ENCODE measurements at regions not wholly inside any gene's neighbourhood (a gene's known extent, or its start where the extent isn't known, plus 50 kb on each side); places are given as distances from the start of the nearest gene placed in this dataset.

GRCh38 chr10:1824928-1825327 lies 87.6 kb upstream of the ADARB2 start:
- 52% methylated on average over 3 of the region's 3 CpGs; no CpG with 5 or more reads in 1 of the 2 donors for WGBS, 2 donors (ENCODE audit: low coverage in 1 of 2)
- no peak overlapping the region for H3K4me3 ChIP-seq
- intact Hi-C loops (cut with DNase I; ENCODE audit: low total_unique reads): no loop called here

DNA sequence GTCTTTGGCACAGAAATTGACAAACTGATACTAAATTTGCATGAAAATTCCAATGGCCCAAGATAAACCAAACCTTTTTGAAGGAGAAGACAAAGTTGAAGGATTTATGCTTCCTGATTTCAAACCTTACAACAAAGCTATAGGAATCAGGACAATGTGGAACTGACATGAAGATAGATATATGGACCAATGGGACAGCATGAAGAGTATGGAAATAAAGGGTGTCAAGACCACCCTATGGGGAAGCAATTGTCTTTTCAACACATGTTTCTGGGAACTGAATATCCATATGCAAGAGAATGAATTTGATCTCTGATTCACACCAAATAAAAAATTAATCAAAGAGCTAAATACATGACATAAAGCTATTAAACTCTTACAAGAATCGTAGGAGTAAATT lies 77.2 kb upstream of the ADARB2 start:
- intact Hi-C loops (cut with DNase I; ENCODE audit: low total_unique reads): no loop called here
- no peak for DNase-seq
- in situ Hi-C loops (cut with MboI; ENCODE audit: low pct_ligation_motif_present in 1 of 4, low pct_unique_long_range_greater_than_20kb in 1 of 4, low sequenced_read_pairs in 3 of 4): no loop called here
- no peak for TF ChIP-seq CTCF (IDR thresholded peaks at IDR 0.05)
- no peak for TF ChIP-seq POLR2AphosphoS5 (IDR thresholded peaks at IDR 0.05)
- Histone ChIP-seq H3K27me3 (no peaks in the 10 kb centered on the region), H3K4me1 (no peaks in the 10 kb centered on the region), H3K9me3 (peaks cover 3 to 13% of the 10 kb centered on the region in 2 donors), H3K4me3 (no peak overlapping the region), H3K27ac (no peak overlapping the region), H3K36me3 (no peaks in the 10 kb centered on the region)
- WGBS, 2 donors (ENCODE audit: low coverage in 1 of 2): 75 to 83% methylated on average over 1 of the region's 1 CpG

More at GRCh38 chr10:1824928-1825327, 87.6 kb upstream of the ADARB2 start:
- Histone ChIP-seq H3K27me3 (no peaks in the 10 kb centered on the region), H3K4me1 (no peaks in the 10 kb centered on the region), H3K9me3 (no peaks in the 10 kb centered on the region), H3K36me3 (no peaks in the 10 kb centered on the region), H3K27ac (no peak overlapping the region)
- DNase-seq: no peak
- TF ChIP-seq POLR2A (IDR thresholded peaks at IDR 0.05) (no peak), EP300 (IDR thresholded peaks at IDR 0.05; ENCODE audit: low read depth) (no peak), POLR2AphosphoS5 (IDR thresholded peaks at IDR 0.05) (no peak), CTCF (IDR thresholded peaks at IDR 0.05) (no peak)
- in situ Hi-C loops (cut with MboI; ENCODE audit: low pct_ligation_motif_present in 1 of 4, low pct_unique_long_range_greater_than_20kb in 1 of 4, low sequenced_read_pairs in 3 of 4): no loop called here

DNA sequence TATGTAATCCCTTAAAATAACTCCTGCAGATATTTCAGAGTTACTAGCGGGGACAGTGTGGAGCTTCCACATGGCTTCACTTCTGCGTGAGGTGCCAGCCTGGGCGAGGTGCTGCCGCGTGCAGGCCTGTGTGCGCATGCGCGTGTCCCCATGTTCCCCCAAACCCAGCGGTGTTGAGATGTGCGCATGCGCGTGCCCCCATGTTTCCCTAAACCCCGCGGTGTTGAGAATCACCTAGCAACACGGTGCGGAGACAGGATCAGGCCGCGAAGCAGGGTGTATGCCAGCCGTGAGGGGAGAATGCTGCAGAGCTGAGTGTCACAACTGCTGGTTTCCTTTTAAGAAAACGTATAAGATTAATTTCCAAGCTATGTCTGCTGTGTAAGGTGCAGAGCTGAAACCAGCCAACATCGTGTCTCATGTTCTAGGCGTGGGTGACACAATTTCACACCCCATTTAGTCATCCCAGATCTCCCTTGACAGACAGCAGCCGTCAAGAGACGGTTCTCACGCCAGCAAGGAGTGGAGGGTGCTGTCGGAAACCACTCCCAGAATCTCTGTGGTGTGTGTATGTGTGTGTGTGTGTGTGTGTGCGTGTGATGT lies 71.9 kb upstream of the ADARB2 start:
- Histone ChIP-seq H3K4me1 (no peaks in the 10 kb centered on the region), H3K27ac (no peak overlapping the region), H3K9me3 (no peaks in the 10 kb centered on the region), H3K36me3 (no peaks in the 10 kb centered on the region), H3K27me3 (no peaks in the 10 kb centered on the region), H3K4me3 (no peak overlapping the region)
- no peak for TF ChIP-seq CTCF (IDR thresholded peaks at IDR 0.05)
- TF ChIP-seq EP300 (IDR thresholded peaks at IDR 0.05; ENCODE audit: low read depth): no peak
- no peak for TF ChIP-seq POLR2A (IDR thresholded peaks at IDR 0.05)
- TF ChIP-seq POLR2AphosphoS5 (IDR thresholded peaks at IDR 0.05): no peak
- intact Hi-C loops (cut with DNase I; ENCODE audit: low total_unique reads) (no loop called here), in situ Hi-C loops (cut with MboI; ENCODE audit: low pct_ligation_motif_present in 1 of 4, low pct_unique_long_range_greater_than_20kb in 1 of 4, low sequenced_read_pairs in 3 of 4) (no loop called here)
- no peak for DNase-seq
- 88 to 99% methylated on average over 8 to 27 of the region's 27 CpGs for WGBS, 2 donors (ENCODE audit: low coverage in 1 of 2)

GRCh38 chr10:1807924-1808323 lies 70.6 kb upstream of the ADARB2 start:
- DNase-seq: no peak
- intact Hi-C loops (cut with DNase I; ENCODE audit: low total_unique reads): no loop called here
- H3K4me1 ChIP-seq: no peaks in the 10 kb centered on the region
- no peak overlapping the region for H3K27ac ChIP-seq
- H3K36me3 ChIP-seq: no peaks in the 10 kb centered on the region
- TF ChIP-seq EP300 (IDR thresholded peaks at IDR 0.05; ENCODE audit: low read depth): no peak
- TF ChIP-seq CTCF (IDR thresholded peaks at IDR 0.05): no peak
- no peak for TF ChIP-seq POLR2AphosphoS5 (IDR thresholded peaks at IDR 0.05)
- no peaks in the 10 kb centered on the region for H3K27me3 ChIP-seq
- in situ Hi-C loops (cut with MboI; ENCODE audit: low pct_ligation_motif_present in 1 of 4, low pct_unique_long_range_greater_than_20kb in 1 of 4, low sequenced_read_pairs in 3 of 4): no loop called here
- 76 to 88% methylated on average over 3 to 25 of the region's 25 CpGs for WGBS, 2 donors (ENCODE audit: low coverage in 1 of 2)
- H3K9me3 ChIP-seq: no peaks in the 10 kb centered on the region
- H3K4me3 ChIP-seq: no peak overlapping the region
